H9 (cell line): ENCODE measurements at regions not wholly inside any gene's neighbourhood (a gene's known extent, or its start where the extent isn't known, plus 50 kb on each side); places are given as distances from the start of the nearest gene placed in this dataset.

Experiments used
- DNase-seq: peaks from one replicate; pipeline ENCODE4 v3.0.0-alpha.2; 2017
- H2AFZ ChIP-seq: one replicate; pipeline ENCODE4 v1.6.1; 2013; ENCODE audit warnings: mild to moderate bottlenecking, low read length, control low read depth, moderate library complexity
- H2AK5ac ChIP-seq: 2 replicates; pipeline ENCODE4 v1.6.1; 2013; ENCODE audit warnings: low read length, control low read depth, mixed read lengths; ENCODE audit not compliant: insufficient read length
- H2BK120ac ChIP-seq: one replicate; pipeline ENCODE4 v1.6.1; 2013; ENCODE audit warnings: low read depth, mild to moderate bottlenecking, low read length, control low read depth, inconsistent platforms; ENCODE audit not compliant: poor library complexity, severe bottlenecking
- H2BK12ac ChIP-seq: 2 replicates; pipeline ENCODE4 v1.6.1; 2013; ENCODE audit warnings: low read length, control low read depth, mixed read lengths, low read depth; ENCODE audit not compliant: insufficient read length
- H2BK15ac ChIP-seq: 2 replicates; pipeline ENCODE4 v1.6.1; 2013; ENCODE audit warnings: low read depth, low read length, control low read depth
- H2BK20ac ChIP-seq: one replicate; pipeline ENCODE4 v1.6.1; 2013; ENCODE audit warnings: low read depth, mild to moderate bottlenecking, low read length, control low read depth, inconsistent platforms; ENCODE audit not compliant: poor library complexity, severe bottlenecking
- H2BK5ac ChIP-seq: 2 replicates; pipeline ENCODE4 v1.6.1; 2013; ENCODE audit warnings: low read length, control low read depth, mixed read lengths; ENCODE audit not compliant: insufficient read length
- H3K14ac ChIP-seq: 2 replicates; pipeline ENCODE4 v1.6.1; 2013; ENCODE audit warnings: low read length, control low read depth; ENCODE audit not compliant: insufficient read depth
- H3K18ac ChIP-seq: 2 replicates; pipeline ENCODE4 v1.6.1; 2013; ENCODE audit warnings: low read depth, mild to moderate bottlenecking, mixed read lengths, low read length, control low read depth; ENCODE audit not compliant: insufficient read length
- H3K23ac ChIP-seq: 2 replicates; pipeline ENCODE4 v1.6.1; 2013; ENCODE audit warnings: low read length, control low read depth, mixed read lengths, low read depth; ENCODE audit not compliant: insufficient read length
- H3K23me2 ChIP-seq: 2 replicates; pipeline ENCODE4 v1.6.1; 2013; ENCODE audit warnings: low read depth, mild to moderate bottlenecking, mixed read lengths, low read length, control low read depth; ENCODE audit not compliant: insufficient read length, poor library complexity, severe bottlenecking
- H3K27ac ChIP-seq: 2 replicates; pipeline ENCODE4 v1.5.1; 2013; ENCODE audit warnings: low read length, control low read depth, mixed read lengths, low read depth; ENCODE audit not compliant: insufficient read length
- H3K27me3 ChIP-seq: 2 replicates; pipeline ENCODE4 v1.6.1; 2013; ENCODE audit warnings: low read length, control low read depth, inconsistent platforms; ENCODE audit not compliant: insufficient read depth
- H3K4ac ChIP-seq: 2 replicates; pipeline ENCODE4 v1.6.1; 2013; ENCODE audit warnings: low read depth, mild to moderate bottlenecking, control low read depth, inconsistent platforms, low read length, moderate library complexity
- H3K4me1 ChIP-seq: 2 replicates; pipeline ENCODE4 v1.6.1; 2013; ENCODE audit warnings: low read length, control low read depth, inconsistent platforms; ENCODE audit not compliant: insufficient read depth
- H3K4me2 ChIP-seq: 2 replicates; pipeline ENCODE4 v1.6.1; 2013; ENCODE audit warnings: low read length, control low read depth, mixed read lengths; ENCODE audit not compliant: insufficient read length, insufficient read depth
- H3K56ac ChIP-seq: 2 replicates; pipeline ENCODE4 v1.6.1; 2013; ENCODE audit warnings: low read depth, mild to moderate bottlenecking, mixed read lengths, low read length, control low read depth; ENCODE audit not compliant: insufficient read length
- H3K79me1 ChIP-seq: 2 replicates; pipeline ENCODE4 v1.6.1; 2013; ENCODE audit warnings: low read depth, mild to moderate bottlenecking, moderate library complexity, low read length, control low read depth, inconsistent platforms; ENCODE audit not compliant: insufficient read depth, poor library complexity, severe bottlenecking
- H3K79me2 ChIP-seq: 2 replicates; pipeline ENCODE4 v1.6.1; 2013; ENCODE audit warnings: low read length, control low read depth, inconsistent platforms; ENCODE audit not compliant: insufficient read depth
- H3K9ac ChIP-seq: 2 replicates; pipeline ENCODE4 v1.6.1; 2013; ENCODE audit warnings: low read length, control low read depth, mixed read lengths; ENCODE audit not compliant: insufficient read length; ENCODE audit errors: extremely low read depth
- H3K9me3 ChIP-seq: one replicate; pipeline ENCODE4 v1.6.1; 2013; ENCODE audit warnings: low read depth, low read length, inconsistent platforms; ENCODE audit not compliant: control insufficient read depth
- H3T11ph ChIP-seq: one replicate; pipeline ENCODE4 v1.6.1; 2013; ENCODE audit warnings: mild to moderate bottlenecking, low read length, control low read depth, inconsistent platforms
- H4K20me1 ChIP-seq: one replicate; pipeline ENCODE4 v1.6.1; 2013; ENCODE audit not compliant: control insufficient read depth, insufficient read length, insufficient read depth
- H4K5ac ChIP-seq: 2 replicates; pipeline ENCODE4 v1.6.1; 2013; ENCODE audit warnings: low read depth, mild to moderate bottlenecking, mixed read lengths, low read length, control low read depth; ENCODE audit not compliant: insufficient read length
- H4K8ac ChIP-seq: replicated peaks from 2 replicates; pipeline ENCODE4 v1.6.1; 2013; ENCODE audit warnings: low read length, control low read depth, mixed read lengths, low read depth; ENCODE audit not compliant: insufficient read length
- H4K91ac ChIP-seq: 2 replicates; pipeline ENCODE4 v1.6.1; 2013; ENCODE audit warnings: low read depth, mild to moderate bottlenecking, moderate library complexity, mixed read lengths, low read length, control low read depth; ENCODE audit not compliant: insufficient read length
- H3K27ac Mint-ChIP-seq, 3 experiments: 2 replicates in 2 of 3; 3 replicates in 1 of 3; pipeline ENCODE4 v1.8.0; 2020 to 2021; ENCODE audit warnings: mixed read lengths in 3 of 3, mild to moderate bottlenecking in 1 of 3, moderate library complexity in 1 of 3
- H3K27me3 Mint-ChIP-seq: 2 replicates; pipeline ENCODE4 v1.8.0; 2021; ENCODE audit warnings: low read depth, mild to moderate bottlenecking, moderate library complexity, mixed read lengths
- H3K36me3 Mint-ChIP-seq, 3 experiments: 2 replicates in 2 of 3; 3 replicates in 1 of 3; pipeline ENCODE4 v1.8.0; 2020 to 2021; ENCODE audit warnings: low read depth in 3 of 3, mixed read lengths in 3 of 3; ENCODE audit not compliant: insufficient read depth in 1 of 3
- H3K4me1 Mint-ChIP-seq, 2 experiments: 2 replicates each; pipeline ENCODE4 v1.8.0; 2020; ENCODE audit warnings: mixed read lengths in 2 of 2
- H3K4me3 Mint-ChIP-seq, 2 experiments: 2 replicates in 1 of 2; 3 replicates in 1 of 2; pipeline ENCODE4 v1.8.0; 2020 to 2021; ENCODE audit warnings: mild to moderate bottlenecking in 2 of 2, mixed read lengths in 2 of 2, moderate library complexity in 1 of 2
- H3K9me3 Mint-ChIP-seq, 2 experiments: 2 replicates in 1 of 2; 3 replicates in 1 of 2; pipeline ENCODE4 v1.8.0; 2020; ENCODE audit warnings: mild to moderate bottlenecking in 2 of 2, mixed read lengths in 2 of 2, moderate library complexity in 1 of 2
- WGBS: extraction: QIAGEN DNeasy Blood & Tissue Kit; methylation state at CpG from one replicate; pipeline ENCODE4 v1.1.7; 2013; ENCODE audit warnings: missing lambda C conversion rate, low lambda C conversion rate, mixed read lengths; ENCODE audit not compliant: insufficient read length; ENCODE audit errors: extremely low coverage; 5-methylcytosine and 5-hydroxymethylcytosine counted together
- TF ChIP-seq, protein P1 (sequence below): fragments of 200-600 bp; sonication (generic); conservative IDR thresholded peaks from 3 replicates; pipeline ENCODE4 v1.8.0; 2021; ENCODE audit warnings: antibody characterized with exemption, mild to moderate bottlenecking

DNA sequence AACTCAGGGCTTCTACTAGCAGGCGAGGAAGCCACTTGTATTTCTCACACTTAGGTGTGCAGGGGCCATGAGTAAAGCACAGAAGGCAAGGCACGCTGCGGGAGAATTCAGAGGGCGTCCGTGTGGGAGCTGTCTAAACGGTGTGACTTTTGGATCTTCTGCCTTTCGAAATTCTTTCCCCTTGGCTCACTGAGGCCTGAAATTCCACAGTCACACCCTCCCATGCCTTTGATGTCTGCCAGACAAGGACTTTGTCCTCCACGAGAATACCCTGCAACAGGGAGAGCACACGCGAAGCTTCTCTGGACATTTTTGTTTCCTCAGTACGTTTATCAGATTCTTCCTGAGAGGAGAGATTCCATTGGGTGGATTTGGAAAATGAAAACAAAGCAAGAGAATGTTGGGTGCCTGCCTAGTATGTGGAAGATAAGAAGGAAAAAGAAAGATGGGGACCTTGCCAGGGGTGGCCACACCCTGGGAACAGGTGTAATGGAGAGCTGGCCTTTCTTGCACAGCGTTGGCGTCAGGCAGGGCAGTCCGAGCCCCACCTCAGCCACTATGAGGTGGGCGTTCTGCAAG is 235.7 kb downstream of the MYLK4 start:
- no CpG with 5 or more reads among the region's 15 CpGs for WGBS

More for the DNA sequence above, 235.7 kb downstream of the MYLK4 start:
- Mint-ChIP-seq H3K27me3 (peaks cover 5% of the 10 kb centered on the region), H3K27ac (no peak overlapping the region), H3K4me3 (no peak overlapping the region), H3K36me3 (no peaks in the 10 kb centered on the region; a peak in 3 of 7 replicates), H3K9me3 (peaks cover 6 to 9% of the 10 kb centered on the region in 2 experiments; a peak in 3 of 5 replicates), H3K4me1 (peaks cover 0 to 3% of the 10 kb centered on the region in 2 experiments; a peak in 1 of 4 replicates)
- no peak overlapping the region for H3T11ph ChIP-seq
- H3K27me3 ChIP-seq = no peaks in the 10 kb centered on the region
- H2BK120ac ChIP-seq = no peak overlapping the region
- H3K4ac ChIP-seq = no peak overlapping the region
- H2AFZ ChIP-seq = no peak overlapping the region
- H3K9me3 ChIP-seq = peaks cover 3% of the 10 kb centered on the region
- H2BK15ac ChIP-seq = no peak overlapping the region
- H3K23me2 ChIP-seq = no peaks in the 10 kb centered on the region
- TF ChIP-seq, protein P1, sequence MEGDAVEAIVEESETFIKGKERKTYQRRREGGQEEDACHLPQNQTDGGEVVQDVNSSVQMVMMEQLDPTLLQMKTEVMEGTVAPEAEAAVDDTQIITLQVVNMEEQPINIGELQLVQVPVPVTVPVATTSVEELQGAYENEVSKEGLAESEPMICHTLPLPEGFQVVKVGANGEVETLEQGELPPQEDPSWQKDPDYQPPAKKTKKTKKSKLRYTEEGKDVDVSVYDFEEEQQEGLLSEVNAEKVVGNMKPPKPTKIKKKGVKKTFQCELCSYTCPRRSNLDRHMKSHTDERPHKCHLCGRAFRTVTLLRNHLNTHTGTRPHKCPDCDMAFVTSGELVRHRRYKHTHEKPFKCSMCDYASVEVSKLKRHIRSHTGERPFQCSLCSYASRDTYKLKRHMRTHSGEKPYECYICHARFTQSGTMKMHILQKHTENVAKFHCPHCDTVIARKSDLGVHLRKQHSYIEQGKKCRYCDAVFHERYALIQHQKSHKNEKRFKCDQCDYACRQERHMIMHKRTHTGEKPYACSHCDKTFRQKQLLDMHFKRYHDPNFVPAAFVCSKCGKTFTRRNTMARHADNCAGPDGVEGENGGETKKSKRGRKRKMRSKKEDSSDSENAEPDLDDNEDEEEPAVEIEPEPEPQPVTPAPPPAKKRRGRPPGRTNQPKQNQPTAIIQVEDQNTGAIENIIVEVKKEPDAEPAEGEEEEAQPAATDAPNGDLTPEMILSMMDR = no peak
- no peaks in the 10 kb centered on the region for H3K79me2 ChIP-seq
- no peak overlapping the region for H3K27ac ChIP-seq
- no peak overlapping the region for H4K5ac ChIP-seq
- no peak overlapping the region for H3K23ac ChIP-seq
- DNase-seq = no peak
- H2AK5ac ChIP-seq = no peak overlapping the region
- H2BK12ac ChIP-seq = no peak overlapping the region
- no peak overlapping the region for H4K8ac ChIP-seq
- H3K9ac ChIP-seq = no peak overlapping the region
- H4K20me1 ChIP-seq = no peaks in the 10 kb centered on the region
- H3K18ac ChIP-seq = no peak overlapping the region
- H2BK20ac ChIP-seq = no peak overlapping the region
- H3K79me1 ChIP-seq = no peaks in the 10 kb centered on the region
- no peak overlapping the region for H3K4me2 ChIP-seq
- H3K4me1 ChIP-seq = no peaks in the 10 kb centered on the region
- no peak overlapping the region for H4K91ac ChIP-seq
- no peak overlapping the region for H3K56ac ChIP-seq
- H2BK5ac ChIP-seq = no peak overlapping the region
- H3K14ac ChIP-seq = no peak overlapping the region
